Dendritic cell treated with granulocyte-macrophage colony-stimulating factor and Interleukin-4, amounts not matched to agents 40 ng/mL and 50 ng/mL, for 4 days (primary cell): ENCODE measurements at regions not wholly inside any gene's neighbourhood (a gene's known extent, or its start where the extent isn't known, plus 50 kb on each side); places are given as distances from the start of the nearest gene placed in this dataset.

Experiments used
- H3K27ac Mint-ChIP-seq: one replicate; pipeline ENCODE4 v1.8.0; 2022; ENCODE audit warnings: mild to moderate bottlenecking, mixed read lengths
- H3K27me3 Mint-ChIP-seq: one replicate; pipeline ENCODE4 v1.8.0; 2022; ENCODE audit warnings: mild to moderate bottlenecking, mixed read lengths
- H3K36me3 Mint-ChIP-seq: one replicate; pipeline ENCODE4 v1.8.0; 2022; ENCODE audit warnings: low read depth, mixed read lengths
- H3K4me1 Mint-ChIP-seq: one replicate; pipeline ENCODE4 v1.8.0; 2022; ENCODE audit warnings: low read depth, mixed read lengths
- H3K4me3 Mint-ChIP-seq: one replicate; pipeline ENCODE4 v1.8.0; 2022; ENCODE audit warnings: mild to moderate bottlenecking, moderate library complexity, mixed read lengths
- H3K9me3 Mint-ChIP-seq: one replicate; pipeline ENCODE4 v1.8.0; 2022; ENCODE audit warnings: mixed read lengths
- intact Hi-C: fragments of 100-400 bp; cut with micrococcal nuclease; formaldehyde crosslinking; loops from one replicate; pipeline ENCODE4 v1.15.0; 2022

DNA sequence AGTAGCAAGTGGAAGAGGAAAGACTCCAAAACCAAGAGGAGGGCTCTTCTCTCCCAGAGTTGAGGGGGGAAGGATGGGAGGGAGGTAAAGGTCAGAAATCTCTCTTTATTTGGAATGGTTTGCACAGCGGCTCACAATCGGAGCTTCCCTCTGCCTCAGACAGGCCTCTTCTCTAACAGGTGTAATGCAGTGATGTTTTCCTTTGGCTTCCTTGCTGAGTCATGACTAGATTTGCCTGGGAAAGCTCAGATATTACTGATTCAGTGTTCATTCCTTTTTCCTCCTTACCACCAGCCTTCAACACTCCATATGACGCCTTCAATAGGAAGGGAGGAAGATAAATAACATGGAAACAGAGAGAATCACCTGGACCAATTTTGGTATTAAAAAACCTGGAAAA lies 136.6 kb downstream of the RNF152 start:
- no peak overlapping the region for H3K27ac Mint-ChIP-seq
- H3K27me3 Mint-ChIP-seq: peaks cover 18% of the 10 kb centered on the region
- no peaks in the 10 kb centered on the region for H3K36me3 Mint-ChIP-seq
- H3K4me1 Mint-ChIP-seq: no peaks in the 10 kb centered on the region
- intact Hi-C loops: no loop called here
- H3K9me3 Mint-ChIP-seq: peaks cover 10% of the 10 kb centered on the region
- H3K4me3 Mint-ChIP-seq: no peak overlapping the region

- Mint-ChIP-seq H3K27ac (no peak overlapping the region), H3K36me3 (no peaks in the 10 kb centered on the region), H3K4me1 (no peaks in the 10 kb centered on the region), H3K9me3 (peaks cover 7% of the 10 kb centered on the region), H3K4me3 (no peak overlapping the region), H3K27me3 (peaks cover 18% of the 10 kb centered on the region)
- intact Hi-C loops: no loop called here
Measured at GRCh38 chr18:61755555-61755954, 137.3 kb downstream of the RNF152 start.

GRCh38 chr18:61754039-61754583 lies 138.7 kb downstream of the RNF152 start:
- no peak overlapping the region for H3K4me3 Mint-ChIP-seq
- H3K27me3 Mint-ChIP-seq: peaks cover 18% of the 10 kb centered on the region
- no peak overlapping the region for H3K27ac Mint-ChIP-seq
- no peaks in the 10 kb centered on the region for H3K9me3 Mint-ChIP-seq
- no peaks in the 10 kb centered on the region for H3K36me3 Mint-ChIP-seq
- intact Hi-C loops: no loop called here
- H3K4me1 Mint-ChIP-seq: no peaks in the 10 kb centered on the region

DNA sequence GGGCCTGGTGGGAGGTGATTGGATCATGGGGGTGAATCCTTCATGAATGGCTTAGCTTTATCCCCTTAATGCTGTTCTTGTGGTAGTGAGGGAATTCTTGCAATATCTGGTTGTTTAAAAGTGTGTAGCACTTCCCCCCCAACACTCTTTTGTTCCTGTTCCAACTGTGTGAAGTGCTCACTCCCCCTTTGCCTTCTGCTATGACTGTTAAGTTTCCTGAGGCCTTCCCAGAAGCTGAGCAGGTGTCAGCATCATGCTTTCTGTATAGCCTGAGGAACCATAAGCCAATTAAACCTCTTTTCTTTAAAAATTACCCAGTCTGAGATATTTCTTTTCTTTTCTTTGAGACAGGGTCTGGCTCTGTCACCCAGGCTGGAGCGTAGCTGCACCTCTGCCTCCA lies 139.4 kb downstream of the RNF152 start:
- intact Hi-C loops: no loop called here
- H3K36me3 Mint-ChIP-seq: no peaks in the 10 kb centered on the region
- no peaks in the 10 kb centered on the region for H3K9me3 Mint-ChIP-seq
- H3K27ac Mint-ChIP-seq: no peak overlapping the region
- H3K4me3 Mint-ChIP-seq: no peak overlapping the region
- H3K27me3 Mint-ChIP-seq: peaks cover 21% of the 10 kb centered on the region
- H3K4me1 Mint-ChIP-seq: no peaks in the 10 kb centered on the region

GRCh38 chr18:61752973-61753372 lies 139.8 kb downstream of the RNF152 start:
- intact Hi-C loops: no loop called here

GRCh38 chr18:61750840-61751668 lies 141.8 kb downstream of the RNF152 start:
- Mint-ChIP-seq H3K27me3 (peaks cover 25% of the 10 kb centered on the region), H3K27ac (no peak overlapping the region), H3K4me1 (no peaks in the 10 kb centered on the region), H3K36me3 (no peaks in the 10 kb centered on the region), H3K4me3 (no peak overlapping the region), H3K9me3 (no peaks in the 10 kb centered on the region)
- intact Hi-C loops: no loop called here

More at GRCh38 chr18:61752973-61753372, 139.8 kb downstream of the RNF152 start:
- Mint-ChIP-seq H3K36me3 (no peaks in the 10 kb centered on the region), H3K27me3 (peaks cover 25% of the 10 kb centered on the region), H3K27ac (no peak overlapping the region), H3K4me3 (no peak overlapping the region), H3K4me1 (no peaks in the 10 kb centered on the region), H3K9me3 (no peaks in the 10 kb centered on the region)

GRCh38 chr18:61749546-61749945 lies 143.3 kb downstream of the RNF152 start:
- intact Hi-C loops: loop anchor here (10.0 kb wide), 1 partner anchor 165 kb away; no protein-coding TSS in a partner anchor
- H3K27me3 Mint-ChIP-seq: peaks cover 16% of the 10 kb centered on the region
- H3K36me3 Mint-ChIP-seq: no peaks in the 10 kb centered on the region
- H3K27ac Mint-ChIP-seq: no peak overlapping the region
- peaks cover 7% of the 10 kb centered on the region for H3K4me1 Mint-ChIP-seq
- H3K9me3 Mint-ChIP-seq: no peaks in the 10 kb centered on the region
- H3K4me3 Mint-ChIP-seq: no peak overlapping the region

DNA sequence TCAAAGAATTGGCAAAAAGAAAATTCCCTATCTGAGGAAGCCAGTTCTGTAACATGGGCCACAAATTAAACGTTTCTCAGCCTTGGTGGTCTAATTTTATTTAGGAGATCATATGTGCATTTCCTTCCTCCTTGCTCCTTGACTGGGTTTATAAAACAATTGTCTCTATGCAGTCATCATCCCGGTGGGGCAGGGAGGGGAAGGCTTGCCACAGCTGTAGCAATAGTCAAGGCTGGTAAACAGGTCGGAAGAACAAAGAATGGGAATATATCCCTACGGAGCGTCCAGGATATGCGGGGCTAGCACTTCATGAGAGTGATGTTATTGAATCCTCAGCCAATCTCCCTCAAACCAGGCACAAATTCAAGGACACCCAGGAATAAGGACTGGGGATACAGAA lies 143.8 kb downstream of the RNF152 start:
- intact Hi-C loops: loop anchor here (10.0 kb wide), 1 partner anchor 164 kb away; no protein-coding TSS in a partner anchor
- Mint-ChIP-seq H3K4me1 (peaks cover 12% of the 10 kb centered on the region), H3K4me3 (no peak overlapping the region), H3K36me3 (no peaks in the 10 kb centered on the region), H3K27me3 (peaks cover 16% of the 10 kb centered on the region), H3K9me3 (no peaks in the 10 kb centered on the region), H3K27ac (no peak overlapping the region)

DNA sequence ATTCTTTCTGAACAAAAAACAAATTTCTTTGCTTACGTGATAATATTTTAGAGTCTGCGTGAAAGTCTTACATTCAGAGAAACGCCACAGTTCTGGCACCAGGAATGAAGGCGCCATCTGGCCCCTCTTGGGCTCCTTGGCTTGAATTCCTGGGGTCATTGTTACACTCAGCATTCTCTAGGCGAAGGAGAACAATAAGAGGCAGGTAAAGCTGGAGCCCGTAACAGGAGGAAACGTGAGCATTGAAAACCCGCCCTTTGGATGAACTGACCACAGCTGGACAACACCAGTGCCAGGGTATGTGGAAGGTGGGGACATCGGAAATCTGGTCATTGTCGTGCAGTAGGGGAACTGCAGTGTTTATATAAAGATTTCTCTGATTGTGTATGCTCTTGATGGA lies 144.8 kb downstream of the RNF152 start:
- H3K27ac Mint-ChIP-seq: no peak overlapping the region
- peaks cover 16% of the 10 kb centered on the region for H3K27me3 Mint-ChIP-seq
- intact Hi-C loops: loop anchor here (10.0 kb wide), 1 partner anchor 163 kb away; no protein-coding TSS in a partner anchor
- H3K9me3 Mint-ChIP-seq: no peaks in the 10 kb centered on the region
- H3K4me1 Mint-ChIP-seq: peaks cover 22% of the 10 kb centered on the region
- H3K4me3 Mint-ChIP-seq: no peak overlapping the region
- H3K36me3 Mint-ChIP-seq: no peaks in the 10 kb centered on the region

GRCh38 chr18:61743775-61744531 lies 148.9 kb downstream of the RNF152 start:
- Mint-ChIP-seq H3K27me3 (peaks cover 6% of the 10 kb centered on the region), H3K27ac (no peak overlapping the region), H3K9me3 (no peaks in the 10 kb centered on the region), H3K36me3 (no peaks in the 10 kb centered on the region), H3K4me1 (peaks cover 48% of the 10 kb centered on the region), H3K4me3 (no peak overlapping the region)
- intact Hi-C loops: loop anchor here (10.0 kb wide), 1 partner anchor 159 kb away; no protein-coding TSS in a partner anchor

DNA sequence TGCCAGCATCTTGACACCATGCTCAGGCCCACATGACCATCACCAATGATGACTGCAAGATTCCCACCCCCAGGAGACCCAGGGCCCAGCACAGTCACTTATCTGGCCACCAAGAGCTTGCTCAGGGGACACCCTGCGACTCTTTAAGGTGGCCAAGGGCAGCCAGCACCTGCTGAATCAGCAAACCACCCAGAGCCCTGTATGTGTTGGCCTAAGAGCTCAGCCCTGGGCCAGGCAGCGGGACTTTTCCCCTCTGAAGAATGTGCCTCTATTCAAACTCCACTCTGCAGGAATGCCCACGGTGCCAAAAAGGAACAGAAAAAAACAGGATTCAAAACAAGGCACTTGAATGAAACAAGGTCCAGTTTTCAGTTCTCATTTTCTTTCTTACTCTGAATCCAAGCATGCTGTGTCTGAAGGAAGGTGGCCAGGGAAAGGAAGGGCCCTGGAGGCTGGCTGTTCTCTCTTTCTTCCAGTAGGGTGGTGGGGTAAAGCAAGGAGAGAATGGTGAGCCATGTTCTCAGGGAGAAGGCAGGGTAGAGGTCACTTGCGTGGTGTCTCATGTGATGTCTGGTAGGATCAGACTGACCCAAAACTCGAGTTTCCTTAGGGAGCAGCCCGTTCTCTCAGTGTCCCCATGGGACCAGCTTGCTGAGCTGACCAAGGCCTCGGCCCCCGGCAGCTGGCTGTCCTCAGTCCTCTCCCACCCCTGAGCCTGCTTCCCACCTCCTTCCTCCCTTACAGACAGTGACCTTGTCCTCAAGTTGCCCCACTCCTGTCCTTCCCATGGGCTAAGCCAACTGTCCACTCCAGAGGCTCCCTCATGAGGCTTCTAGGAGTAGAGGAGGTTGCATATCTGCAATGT lies 150.0 kb downstream of the RNF152 start:
- Mint-ChIP-seq H3K4me1 (peaks cover 60% of the 10 kb centered on the region), H3K9me3 (no peaks in the 10 kb centered on the region), H3K27me3 (no peaks in the 10 kb centered on the region), H3K4me3 (no peak overlapping the region), H3K27ac (peak overlapping the region; percentile 8), H3K36me3 (no peaks in the 10 kb centered on the region)
- intact Hi-C loops: loop anchor here (10.0 kb wide), 1 partner anchor 158 kb away; no protein-coding TSS in a partner anchor

- H3K4me3 Mint-ChIP-seq: no peak overlapping the region
Measured at GRCh38 chr18:61741881-61742454, 150.8 kb downstream of the RNF152 start.

DNA sequence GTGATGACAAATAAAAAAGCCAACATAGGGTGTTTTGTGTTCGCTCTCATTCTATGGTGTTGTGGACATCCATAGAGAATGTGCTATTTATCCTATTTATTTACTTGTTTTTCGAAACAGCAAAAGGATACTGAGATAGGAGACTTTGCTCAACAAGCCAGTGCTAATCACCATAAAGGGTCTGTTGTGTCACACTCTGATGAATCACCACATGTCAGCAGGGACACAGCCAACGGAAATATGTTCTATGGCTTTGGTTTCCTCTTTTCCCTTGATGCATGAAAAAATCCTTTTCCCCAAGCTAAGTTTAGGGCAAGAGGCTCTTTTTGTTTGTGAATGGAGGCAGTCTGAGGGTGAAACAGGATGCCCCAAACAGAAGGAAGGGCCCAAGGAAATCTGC lies 154.3 kb downstream of the RNF152 start:
- intact Hi-C loops: no loop called here
- Mint-ChIP-seq H3K27ac (peak overlapping the region; percentile 78), H3K9me3 (no peaks in the 10 kb centered on the region), H3K27me3 (peaks cover 3% of the 10 kb centered on the region), H3K4me3 (no peak overlapping the region), H3K36me3 (no peaks in the 10 kb centered on the region), H3K4me1 (peaks cover 46% of the 10 kb centered on the region)

More at GRCh38 chr18:61741881-61742454, 150.8 kb downstream of the RNF152 start:
- H3K36me3 Mint-ChIP-seq: no peaks in the 10 kb centered on the region
- intact Hi-C loops: loop anchor here (10.0 kb wide), 1 partner anchor 157 kb away; no protein-coding TSS in a partner anchor
- no peaks in the 10 kb centered on the region for H3K9me3 Mint-ChIP-seq
- H3K27ac Mint-ChIP-seq: no peak overlapping the region
- H3K4me1 Mint-ChIP-seq: peaks cover 62% of the 10 kb centered on the region
- H3K27me3 Mint-ChIP-seq: no peaks in the 10 kb centered on the region
